Lung (tissue), 11 donors: ENCODE measurements at regions not wholly inside any gene's neighbourhood (a gene's known extent, or its start where the extent isn't known, plus 50 kb on each side); places are given as distances from the start of the nearest gene placed in this dataset.

Experiments used
- ATAC-seq: fragments of 200-7000 bp; cut with Tn5 transposase; one replicate; pipeline ENCODE4 v1.9.1; 2020; ENCODE audit warnings: moderate number of reproducible peaks; ENCODE audit not compliant: insufficient read depth, low FRiP score
- DNase-seq, 3 donors: peaks; one replicate each; pipeline ENCODE4 v3.0.0-alpha.2; 2013 to 2017
- H3K27ac ChIP-seq, 2 donors: one replicate each; pipeline ENCODE4 v1.5.1; 2013; ENCODE audit warnings: mild to moderate bottlenecking in 2 of 2, moderate library complexity in 2 of 2, control low read depth in 1 of 2, inconsistent platforms in 1 of 2, low read depth in 1 of 2, low read length in 1 of 2
- H3K27me3 ChIP-seq, 3 donors: one replicate each; pipeline ENCODE4 v1.5.1; 2013; ENCODE audit warnings: low read length in 2 of 3; ENCODE audit not compliant: control insufficient read depth in 3 of 3, insufficient read depth in 3 of 3
- H3K36me3 ChIP-seq, 4 donors: one replicate each; pipeline ENCODE4 v1.5.1; 2013; ENCODE audit warnings: low read length in 4 of 4, mild to moderate bottlenecking in 1 of 4, moderate library complexity in 1 of 4; ENCODE audit not compliant: control insufficient read depth in 4 of 4, insufficient read depth in 4 of 4
- H3K4me1 ChIP-seq, 5 donors: one replicate each; pipeline ENCODE4 v1.5.1; 2013; ENCODE audit warnings: low read length in 5 of 5, mild to moderate bottlenecking in 2 of 5, moderate library complexity in 1 of 5; ENCODE audit not compliant: control insufficient read depth in 5 of 5, insufficient read depth in 5 of 5
- H3K4me3 ChIP-seq: one replicate; pipeline ENCODE4 v1.5.1; 2013; ENCODE audit warnings: mild to moderate bottlenecking, control low read depth, moderate library complexity
- H3K9ac ChIP-seq, 2 donors: one replicate each; pipeline ENCODE4 v1.5.1; 2013; ENCODE audit warnings: low read length in 2 of 2, control low read depth in 1 of 2; ENCODE audit not compliant: insufficient read depth in 1 of 2
- H3K9me3 ChIP-seq, 4 donors: one replicate each; pipeline ENCODE4 v1.5.1; 2013; ENCODE audit warnings: low read length in 3 of 4, mild to moderate bottlenecking in 1 of 4, moderate library complexity in 1 of 4; ENCODE audit not compliant: control insufficient read depth in 4 of 4, insufficient read depth in 3 of 4
- WGBS, 2 donors: extraction: QIAGEN DNeasy Blood & Tissue Kit; methylation state at CpG; one replicate each; pipeline ENCODE4 v1.1.7; 2013; 5-methylcytosine and 5-hydroxymethylcytosine counted together
- TF ChIP-seq, protein P1 (sequence below): IDR thresholded peaks from 2 replicates; pipeline ENCODE4 v1.5.1; 2012; ENCODE audit warnings: mild to moderate bottlenecking; ENCODE audit errors: control extremely low read depth, extremely low read depth
- donor health status: control.
- donor health status: control.
- donor health status: Bipolar disorder and iron deficiency.
- donor health status: healthy.
- donor health status: DM: yes; HTN: yes; CAD: no.

- no peak overlapping the region for H3K27ac ChIP-seq
- TF ChIP-seq, protein P1, sequence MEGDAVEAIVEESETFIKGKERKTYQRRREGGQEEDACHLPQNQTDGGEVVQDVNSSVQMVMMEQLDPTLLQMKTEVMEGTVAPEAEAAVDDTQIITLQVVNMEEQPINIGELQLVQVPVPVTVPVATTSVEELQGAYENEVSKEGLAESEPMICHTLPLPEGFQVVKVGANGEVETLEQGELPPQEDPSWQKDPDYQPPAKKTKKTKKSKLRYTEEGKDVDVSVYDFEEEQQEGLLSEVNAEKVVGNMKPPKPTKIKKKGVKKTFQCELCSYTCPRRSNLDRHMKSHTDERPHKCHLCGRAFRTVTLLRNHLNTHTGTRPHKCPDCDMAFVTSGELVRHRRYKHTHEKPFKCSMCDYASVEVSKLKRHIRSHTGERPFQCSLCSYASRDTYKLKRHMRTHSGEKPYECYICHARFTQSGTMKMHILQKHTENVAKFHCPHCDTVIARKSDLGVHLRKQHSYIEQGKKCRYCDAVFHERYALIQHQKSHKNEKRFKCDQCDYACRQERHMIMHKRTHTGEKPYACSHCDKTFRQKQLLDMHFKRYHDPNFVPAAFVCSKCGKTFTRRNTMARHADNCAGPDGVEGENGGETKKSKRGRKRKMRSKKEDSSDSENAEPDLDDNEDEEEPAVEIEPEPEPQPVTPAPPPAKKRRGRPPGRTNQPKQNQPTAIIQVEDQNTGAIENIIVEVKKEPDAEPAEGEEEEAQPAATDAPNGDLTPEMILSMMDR, result no peak
- H3K9me3 ChIP-seq, result no peaks in the 10 kb centered on the region
- H3K4me3 ChIP-seq, result no peak overlapping the region
- H3K27me3 ChIP-seq, result peaks cover 0 to 5% (median 2%) of the 10 kb centered on the region in 3 donors
- no peaks in the 10 kb centered on the region for H3K36me3 ChIP-seq
- peaks cover 0 to 36% (median 9%) of the 10 kb centered on the region in 5 donors for H3K4me1 ChIP-seq
- H3K9ac ChIP-seq, result no peak overlapping the region
- peak in 1 of 3 donors; percentile 6 for DNase-seq
- ATAC-seq, result no peak
- WGBS, 2 donors, result 96 to 100% methylated on average over 3 of the region's 3 CpGs
Measured at GRCh38 chr5:135240283-135240633, 158.8 kb downstream of the MACROH2A1 start.

- H3K27me3 ChIP-seq, result peaks cover 0 to 5% (median 2%) of the 10 kb centered on the region in 3 donors
- H3K4me1 ChIP-seq, result peaks cover 0 to 35% (median 9%) of the 10 kb centered on the region in 5 donors
- TF ChIP-seq, protein P1, result no peak
- no peak overlapping the region for H3K27ac ChIP-seq
- DNase-seq, result peak in 1 of 3 donors; percentile 11
- ATAC-seq, result no peak
- no peaks in the 10 kb centered on the region for H3K9me3 ChIP-seq
- H3K9ac ChIP-seq, result no peak overlapping the region
- no peak overlapping the region for H3K4me3 ChIP-seq
- H3K36me3 ChIP-seq, result no peaks in the 10 kb centered on the region
- 72 to 86% methylated on average over 11 of the region's 11 CpGs for WGBS, 2 donors
Measured at GRCh38 chr5:135239453-135240282, 159.4 kb downstream of the MACROH2A1 start.

- ATAC-seq, result no peak
- no peaks in the 10 kb centered on the region for H3K9me3 ChIP-seq
- peaks cover 0 to 27% (median 9%) of the 10 kb centered on the region in 5 donors for H3K4me1 ChIP-seq
- peaks cover 0 to 10% (median 2%) of the 10 kb centered on the region in 3 donors for H3K27me3 ChIP-seq
- no peak overlapping the region for H3K4me3 ChIP-seq
- H3K36me3 ChIP-seq, result no peaks in the 10 kb centered on the region
- TF ChIP-seq, protein P1, result no peak
- WGBS, 2 donors, result 87 to 93% methylated on average over 11 of the region's 11 CpGs
- H3K9ac ChIP-seq, result no peak overlapping the region
- peak in 1 of 3 donors; percentile 11 for DNase-seq
- no peak overlapping the region for H3K27ac ChIP-seq
Measured at GRCh38 chr5:135238622-135239452, 160.2 kb downstream of the MACROH2A1 start.
